T-helper 1 cell (primary cell): ENCODE measurements at regions not wholly inside any gene's neighbourhood (a gene's known extent, or its start where the extent isn't known, plus 50 kb on each side); places are given as distances from the start of the nearest gene placed in this dataset.

Source experiments
- DNase-seq, 5 donors: peaks; one replicate each; pipeline ENCODE4 v3.0.0-alpha.2; 2012 to 2020

DNA sequence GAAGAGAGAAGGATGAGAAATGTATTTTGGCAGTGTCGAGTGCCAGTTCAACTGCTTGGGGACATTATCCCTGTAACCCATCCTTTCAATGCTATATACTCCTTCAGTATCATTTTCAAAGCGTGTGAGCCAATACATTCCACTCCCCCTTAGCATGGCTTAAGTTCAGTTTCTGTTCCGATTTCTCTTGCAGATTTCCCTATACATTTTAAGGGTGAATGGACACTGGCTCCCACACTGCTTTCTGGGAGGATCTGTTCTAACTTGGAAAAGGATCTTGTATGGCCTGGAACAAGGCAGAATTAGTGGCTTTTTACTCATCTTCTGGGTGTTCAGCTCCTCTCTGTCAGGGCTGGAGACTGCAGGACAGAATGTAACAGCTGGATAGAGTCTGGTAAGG, 333.8 kb downstream of the HAPSTR1 start:
- no peak for DNase-seq

DNA sequence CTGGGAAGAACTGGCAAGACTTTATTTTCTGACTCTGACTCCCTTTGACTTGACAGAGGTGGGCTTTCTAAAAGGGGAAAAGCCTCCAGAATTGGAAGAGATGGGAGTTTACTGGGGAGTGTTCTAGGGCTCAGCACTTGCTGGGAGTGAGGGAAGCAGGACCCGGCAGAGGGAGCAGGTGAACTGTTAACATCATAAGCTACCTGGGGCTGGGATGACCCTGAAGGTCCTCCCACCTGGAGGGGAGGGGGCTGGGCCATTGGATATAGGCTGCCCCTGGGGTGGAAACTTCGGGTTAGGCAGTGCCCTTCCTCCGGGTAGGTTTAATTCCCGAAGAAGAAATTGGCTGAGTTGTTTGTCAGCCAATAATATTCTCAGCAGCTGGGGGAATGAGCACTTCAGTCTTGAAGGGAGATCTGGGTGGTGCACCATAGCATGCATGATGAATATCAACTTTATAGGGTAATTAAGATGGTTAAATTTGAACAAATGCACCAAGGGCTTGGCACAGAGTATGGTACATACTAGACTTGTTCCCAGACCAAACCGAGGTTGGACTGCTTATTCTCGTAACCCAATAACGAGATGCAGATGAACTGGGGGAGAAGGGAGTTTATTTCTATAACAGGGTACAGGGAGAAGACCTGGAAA, 337.0 kb downstream of the HAPSTR1 start:
- DNase-seq: no peak

DNA sequence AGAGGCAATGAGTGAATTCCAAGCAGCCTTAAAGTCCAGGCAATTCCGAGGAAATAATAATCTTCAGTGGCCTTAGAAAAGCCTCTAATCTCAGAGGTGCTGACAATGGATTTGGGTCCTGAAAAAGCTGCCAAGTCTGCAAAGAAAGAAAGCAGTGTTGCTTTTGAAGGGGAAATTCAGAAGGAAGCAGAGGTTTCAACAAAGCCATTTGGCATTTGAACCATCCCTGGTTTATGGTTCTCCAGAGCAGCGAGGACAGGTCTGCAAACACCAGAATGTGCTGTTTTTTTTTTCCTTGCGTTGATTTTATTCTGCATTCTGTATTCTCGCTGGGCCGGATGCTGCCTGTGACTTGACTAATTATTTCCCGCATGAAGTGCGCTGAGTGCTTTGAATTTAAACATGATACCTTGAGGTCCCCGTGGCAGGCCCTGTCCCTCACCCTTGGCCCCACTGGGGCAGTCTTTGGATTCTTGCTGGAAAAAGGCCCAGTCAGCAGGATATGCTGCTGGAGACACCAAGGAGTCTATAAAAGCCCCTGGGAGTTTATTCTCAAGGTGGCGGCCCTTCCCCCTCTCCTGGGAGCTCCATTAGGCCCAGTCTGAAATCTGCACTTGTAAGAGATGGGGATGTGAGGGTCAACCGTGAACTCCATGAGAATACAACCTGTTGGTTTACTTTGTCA, 338.3 kb downstream of the HAPSTR1 start:
- DNase-seq: no peak

DNA sequence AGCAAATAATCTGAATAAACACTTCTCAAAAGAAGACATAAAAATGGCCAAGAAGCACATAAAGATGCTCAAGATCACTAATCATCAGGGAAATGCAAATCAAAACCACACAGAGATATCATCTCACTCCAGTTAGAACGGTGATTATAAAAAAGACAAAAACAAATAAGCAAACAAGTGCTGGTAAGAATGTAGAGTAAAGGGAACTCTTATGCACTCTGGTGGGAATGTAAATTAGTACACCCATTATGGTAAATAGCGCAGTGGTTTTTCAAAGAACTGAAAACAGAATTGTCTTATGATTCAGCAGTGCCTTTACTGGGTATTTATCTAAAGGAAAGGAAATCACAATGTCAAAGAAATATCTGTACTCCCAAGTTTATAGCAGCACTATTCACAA, 343.2 kb downstream of the HAPSTR1 start:
- DNase-seq: no peak

DNA sequence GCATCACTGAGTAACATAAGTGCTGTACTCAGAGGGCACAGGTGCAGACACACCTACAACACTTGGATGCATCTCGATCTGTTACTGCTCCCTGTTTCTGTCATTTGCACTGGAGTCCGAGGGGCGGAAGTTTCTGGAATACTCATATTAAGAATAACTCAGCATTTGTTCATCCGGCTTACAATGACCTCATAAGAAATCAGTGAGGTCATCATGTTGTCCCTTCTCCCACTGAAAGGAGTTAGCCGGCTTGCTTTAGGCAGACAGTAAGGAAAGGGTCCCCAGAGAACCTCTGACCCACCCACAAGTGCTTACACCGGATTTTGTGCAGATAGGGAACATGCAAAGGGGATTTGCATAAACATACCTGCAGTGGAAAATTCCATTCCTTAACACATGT, 344.7 kb downstream of the HAPSTR1 start:
- DNase-seq: no peak

DNA sequence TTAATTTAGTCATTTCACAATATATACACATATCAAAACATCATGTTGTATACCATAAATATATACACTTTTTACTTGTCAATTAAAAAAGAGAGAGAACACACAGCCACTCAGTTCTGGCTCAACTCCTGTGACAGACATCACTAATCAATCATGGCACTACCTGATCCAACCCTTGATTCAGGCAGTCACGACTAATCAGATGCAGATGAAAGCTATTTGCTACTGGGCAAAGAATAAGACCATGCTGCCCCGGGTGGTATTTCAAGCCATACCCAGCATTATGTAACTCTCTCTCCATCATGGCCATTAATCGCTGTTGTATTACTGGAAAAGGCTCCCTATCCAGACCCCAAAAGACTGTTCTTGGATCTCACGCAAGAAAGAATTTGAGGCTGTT, 345.7 kb downstream of the HAPSTR1 start:
- no peak for DNase-seq

DNA sequence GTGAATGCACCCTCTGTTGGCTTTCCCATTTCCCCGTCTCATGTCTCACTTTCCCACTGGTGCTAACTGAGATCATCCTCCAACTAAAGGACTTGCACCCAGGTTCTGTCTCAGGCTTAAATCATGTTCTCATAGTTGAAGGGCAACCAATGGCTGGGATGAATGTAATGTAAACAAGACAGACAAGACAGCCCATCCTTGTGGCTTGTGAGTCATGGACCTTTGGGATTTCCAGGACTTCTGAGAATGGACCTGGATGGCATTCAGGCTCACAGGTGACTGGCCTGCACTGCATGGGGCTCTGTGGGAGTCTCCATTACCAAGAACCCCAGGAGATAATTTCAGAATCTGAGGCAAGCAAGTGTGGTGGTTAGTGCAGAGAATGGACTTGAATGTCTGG, 347.5 kb downstream of the HAPSTR1 start:
- no peak for DNase-seq

DNA sequence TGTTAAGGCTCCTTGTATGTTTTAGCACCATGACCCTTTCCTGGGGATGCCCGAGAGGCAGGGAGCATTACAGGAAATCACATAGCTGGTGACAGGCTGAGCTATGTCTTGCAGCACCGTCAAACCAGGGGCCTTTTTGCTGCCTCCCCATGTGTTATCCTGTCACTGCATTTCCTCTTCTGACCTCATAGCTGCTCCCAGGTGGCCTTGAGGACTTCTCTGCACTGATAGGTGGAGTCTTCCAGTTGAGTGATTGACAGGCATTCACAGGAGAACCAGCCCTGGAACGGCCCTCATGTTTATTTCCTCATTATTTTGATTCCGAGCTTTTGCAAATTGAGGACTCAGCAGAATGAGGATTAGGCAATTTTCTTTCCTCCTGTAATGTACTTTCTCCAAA, 349.6 kb downstream of the HAPSTR1 start:
- no peak for DNase-seq

DNA sequence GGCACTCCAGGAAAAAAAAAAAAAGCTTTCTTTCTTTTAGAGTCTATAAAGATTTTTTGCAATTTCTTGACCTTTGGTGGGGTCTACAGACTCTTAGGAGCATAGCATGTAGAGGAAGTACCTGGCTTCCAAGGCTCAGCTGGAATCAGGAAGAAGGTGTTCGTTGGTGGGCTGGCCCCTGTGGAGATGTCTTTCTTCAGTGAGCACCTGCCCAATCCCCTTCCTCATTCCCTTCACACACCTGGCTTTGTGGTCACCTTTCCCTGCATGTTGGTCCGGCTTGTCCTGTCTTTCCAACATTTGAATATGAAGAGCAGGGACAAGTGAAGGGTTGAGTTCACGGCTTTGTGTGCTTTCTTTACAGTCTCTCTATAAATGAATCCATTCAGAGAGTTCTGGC, 352.4 kb downstream of the HAPSTR1 start:
- no peak for DNase-seq

DNA sequence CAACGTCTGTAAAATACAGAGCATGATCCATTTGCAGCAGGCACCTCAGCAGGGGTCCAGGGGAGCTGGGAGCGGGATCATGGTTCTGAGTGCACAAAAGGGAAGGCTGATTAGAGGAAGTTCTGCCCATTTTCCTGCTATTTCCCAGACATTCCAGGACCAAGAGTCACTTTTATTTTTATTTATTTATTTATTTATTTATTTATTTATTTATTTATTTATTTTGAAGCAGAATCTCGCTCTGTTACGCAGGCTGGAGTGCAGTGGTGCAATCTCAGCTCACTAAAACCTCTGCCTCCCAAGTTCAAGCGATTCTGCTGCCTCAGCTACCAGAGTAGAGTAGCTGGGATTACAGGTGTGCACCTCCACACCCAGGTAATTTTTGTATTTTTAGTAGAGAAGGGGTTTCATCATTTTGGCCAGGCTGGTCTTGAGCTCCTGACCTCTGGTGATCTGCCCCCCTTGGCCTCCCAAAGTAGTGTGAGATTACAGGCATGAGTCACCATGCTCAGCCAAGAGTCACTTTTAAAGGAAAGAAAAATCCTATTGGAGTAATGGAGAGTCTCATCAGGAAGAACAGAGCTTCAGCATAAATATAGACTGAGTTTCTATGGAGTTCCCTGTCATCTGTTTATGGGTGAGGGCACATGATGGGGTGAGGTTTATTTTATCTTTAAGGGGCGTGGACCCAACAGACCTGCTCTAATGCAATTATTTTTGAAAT, 355.2 kb downstream of the HAPSTR1 start:
- no peak for DNase-seq

DNA sequence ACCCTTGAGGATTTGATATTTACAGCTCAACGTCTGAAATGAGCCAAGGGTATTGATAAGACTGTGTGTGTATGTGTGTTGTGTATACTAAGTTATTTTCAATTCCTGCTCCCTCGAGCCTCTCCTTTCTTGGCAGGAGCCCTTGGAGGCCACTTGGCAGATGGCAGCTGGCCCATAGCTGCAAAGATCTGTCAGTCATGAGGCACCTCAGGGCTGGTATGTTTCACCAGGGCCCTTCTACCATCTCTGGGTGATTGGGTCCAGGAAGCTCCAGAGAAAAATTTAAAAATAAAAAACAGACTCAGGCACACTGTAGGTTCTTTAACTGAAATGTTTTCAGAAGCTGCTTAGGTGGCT, 355.7 kb downstream of the HAPSTR1 start:
- no peak for DNase-seq

DNA sequence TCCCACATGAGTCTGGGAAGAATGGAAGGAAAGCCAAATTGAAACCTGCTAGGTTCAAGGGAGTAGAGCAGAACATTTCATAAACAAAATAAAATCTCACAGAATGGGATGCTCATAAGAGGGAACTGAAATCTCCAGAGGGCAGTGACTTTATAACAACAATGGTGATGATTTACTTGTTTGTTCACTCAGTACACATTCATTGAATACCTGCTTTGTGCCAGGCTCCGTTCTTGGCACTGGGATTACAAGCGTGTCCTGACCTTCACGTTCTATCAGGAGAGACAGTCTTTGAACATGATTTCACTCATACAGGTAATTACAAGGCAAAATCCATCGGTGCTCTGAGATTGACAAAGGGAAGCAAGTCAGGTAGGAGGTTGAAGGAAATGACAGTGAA, 356.3 kb downstream of the HAPSTR1 start:
- no peak for DNase-seq

DNA sequence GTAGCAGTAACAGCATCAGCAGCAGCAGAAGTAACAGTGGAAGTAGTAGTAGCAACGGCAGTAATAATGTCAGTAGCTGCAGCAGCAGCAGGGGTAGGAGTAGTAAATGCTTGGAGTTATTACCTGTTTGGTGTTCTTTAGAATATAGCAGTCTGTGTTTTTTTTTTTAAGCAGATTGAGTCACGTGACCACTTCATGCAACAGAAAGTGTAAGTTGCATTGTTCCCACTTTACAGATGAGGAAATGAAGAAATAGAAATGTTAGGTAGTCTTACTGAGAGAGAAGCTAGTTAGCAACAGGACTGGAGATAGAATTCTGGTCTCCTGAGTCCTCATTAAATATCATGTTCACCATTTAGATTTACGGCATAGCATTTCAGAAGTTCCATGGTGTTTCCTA, 358.2 kb downstream of the HAPSTR1 start:
- no peak for DNase-seq

DNA sequence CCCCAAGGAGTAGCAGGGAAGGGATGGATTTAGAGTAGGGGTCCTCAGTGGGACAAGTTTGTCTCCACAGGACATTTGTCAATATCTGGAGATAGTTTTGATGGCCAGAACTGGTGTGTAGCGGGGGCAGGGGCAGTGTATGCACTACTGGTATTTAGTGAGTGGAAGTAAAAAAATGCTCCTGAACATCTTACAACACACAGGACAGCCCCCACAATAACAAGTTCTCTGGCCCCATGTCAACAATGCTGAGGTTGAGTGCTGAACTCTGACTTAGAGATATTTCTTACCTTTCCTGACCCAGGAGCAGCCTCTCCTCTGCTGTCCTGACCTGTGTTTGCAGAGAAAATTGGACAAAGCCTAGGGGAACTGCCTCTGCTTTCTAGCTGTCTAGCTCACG, 365.8 kb downstream of the HAPSTR1 start:
- no peak for DNase-seq

DNA sequence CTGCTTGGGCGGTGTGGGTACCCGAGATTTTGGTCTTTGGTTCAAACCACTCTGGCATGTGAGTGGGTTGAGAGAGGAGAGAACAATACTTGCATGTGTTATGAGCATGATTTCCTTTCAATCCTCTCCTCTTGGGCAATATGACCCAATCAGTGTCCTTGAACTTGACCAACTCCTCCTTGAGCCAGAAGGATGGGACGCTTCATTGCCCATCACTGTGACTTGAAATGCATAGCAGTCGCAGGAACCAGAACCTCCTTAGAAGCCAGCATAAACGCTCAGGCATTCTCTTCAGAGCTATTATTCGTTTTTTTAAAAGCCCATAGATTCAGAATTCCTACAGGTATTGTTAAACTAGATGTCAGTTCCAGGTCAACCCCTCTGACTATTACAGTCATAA, 367.4 kb downstream of the HAPSTR1 start:
- DNase-seq: no peak

DNA sequence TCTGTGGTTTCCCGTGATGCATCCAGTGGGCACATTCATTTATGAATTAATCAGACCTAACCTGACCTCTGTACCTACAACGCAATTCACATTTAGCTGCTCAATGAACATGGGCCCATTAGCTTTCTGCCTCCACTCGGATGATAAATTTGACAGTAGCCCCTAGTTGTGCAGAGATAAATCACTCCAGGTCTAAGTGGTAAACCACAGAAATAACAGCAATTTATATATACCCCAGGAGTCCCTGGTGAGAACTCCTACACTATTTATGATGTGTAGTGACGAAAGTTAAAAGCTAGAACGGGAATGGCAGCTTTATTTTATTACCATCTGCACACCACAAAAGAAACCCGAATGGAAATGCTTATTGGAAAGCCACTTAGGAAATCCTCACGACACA, 371.5 kb downstream of the HAPSTR1 start:
- no peak for DNase-seq

DNA sequence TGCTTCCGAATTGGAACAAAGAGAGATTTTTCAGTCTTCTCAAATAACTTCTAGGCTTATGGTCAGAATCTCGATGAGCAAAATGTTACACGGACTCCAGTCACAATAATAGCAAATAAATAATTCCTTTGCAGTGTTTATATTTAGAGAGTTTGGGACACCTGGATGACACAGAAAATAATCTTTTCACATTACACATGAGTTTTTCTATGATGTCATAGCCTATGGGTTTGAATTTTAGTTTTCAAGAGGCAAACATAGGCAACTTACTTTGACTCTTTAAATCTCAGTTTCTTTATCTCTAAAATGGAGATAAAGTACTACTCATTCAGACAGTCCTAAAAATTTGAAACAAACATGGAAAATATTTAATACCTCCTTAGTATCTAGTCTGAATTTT, 372.0 kb downstream of the HAPSTR1 start:
- DNase-seq: no peak

DNA sequence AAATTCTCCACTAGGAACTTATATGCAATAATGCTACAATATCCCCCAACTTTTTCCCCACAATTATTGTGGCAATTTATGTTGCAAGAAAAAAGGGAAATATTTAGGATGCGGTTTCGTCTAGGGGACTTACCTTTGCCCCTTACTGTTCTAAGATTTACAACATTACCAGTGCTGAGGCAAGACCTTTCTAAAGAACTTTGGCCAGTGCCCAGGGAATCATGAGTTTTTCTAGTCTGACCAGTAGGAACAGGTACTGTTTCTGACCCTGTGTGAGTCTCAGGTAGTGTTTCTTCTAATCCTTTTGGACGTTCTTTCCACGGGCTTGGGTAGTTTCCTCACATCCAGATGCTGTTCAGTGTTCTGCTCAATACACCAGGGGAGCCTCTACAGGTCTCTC, 373.7 kb downstream of the HAPSTR1 start:
- no peak for DNase-seq

DNA sequence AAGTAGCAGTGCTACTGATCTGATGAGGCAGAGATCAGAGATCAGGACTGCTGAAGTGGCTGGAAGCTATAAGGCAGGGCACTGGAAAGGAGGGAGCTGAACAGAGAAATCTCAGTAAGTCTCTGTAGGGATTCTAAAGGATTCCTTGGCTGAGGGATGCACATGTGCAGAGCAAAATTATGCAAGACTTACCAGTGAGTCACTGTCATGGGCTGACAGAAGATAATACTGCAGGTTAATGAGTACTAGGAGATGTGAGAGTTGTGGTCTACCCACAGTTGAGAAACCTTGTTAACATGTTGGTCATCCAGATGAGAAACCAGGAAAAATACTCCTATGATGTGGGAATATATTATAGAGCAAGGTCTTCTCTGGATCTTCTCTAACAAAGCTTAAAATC, 378.1 kb downstream of the HAPSTR1 start:
- no peak for DNase-seq

DNA sequence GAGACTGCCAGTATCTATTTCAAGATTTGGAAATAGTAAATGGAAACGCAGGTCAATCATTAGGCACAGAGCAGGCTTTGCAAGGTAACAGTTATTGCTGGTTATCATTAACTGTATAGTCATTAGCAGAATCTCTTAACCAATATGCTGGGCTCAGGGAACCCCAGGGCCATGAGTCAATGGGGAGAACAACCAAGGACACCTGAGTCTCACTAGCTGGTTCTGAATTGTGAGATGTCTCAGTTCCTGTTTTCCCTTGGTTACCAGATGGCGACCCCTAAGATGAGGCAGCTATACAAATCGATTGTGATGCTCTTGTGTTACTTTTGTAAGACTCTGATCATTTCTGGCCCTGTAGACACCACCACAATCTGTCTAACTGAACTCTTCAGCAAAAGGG, 385.3 kb downstream of the HAPSTR1 start:
- no peak for DNase-seq

DNA sequence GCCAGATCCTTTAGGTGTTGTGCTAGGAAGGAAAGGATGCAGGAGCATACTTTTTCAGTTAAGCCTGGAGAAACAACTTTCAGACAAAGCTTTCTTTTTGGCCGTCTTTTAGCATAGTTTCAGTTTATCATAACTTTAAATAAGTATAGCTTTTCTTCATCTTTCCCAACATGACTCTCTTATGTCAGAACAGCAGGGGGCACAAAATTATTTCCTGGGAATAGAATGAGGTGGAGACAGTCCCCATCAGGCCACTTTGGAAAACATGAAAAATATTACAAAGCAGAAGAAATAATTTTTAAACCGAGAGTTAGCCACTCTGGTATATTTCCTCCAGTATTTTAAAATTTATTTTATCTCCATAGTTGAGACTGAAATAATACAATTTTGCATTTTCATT, 387.6 kb downstream of the HAPSTR1 start:
- no peak for DNase-seq

DNA sequence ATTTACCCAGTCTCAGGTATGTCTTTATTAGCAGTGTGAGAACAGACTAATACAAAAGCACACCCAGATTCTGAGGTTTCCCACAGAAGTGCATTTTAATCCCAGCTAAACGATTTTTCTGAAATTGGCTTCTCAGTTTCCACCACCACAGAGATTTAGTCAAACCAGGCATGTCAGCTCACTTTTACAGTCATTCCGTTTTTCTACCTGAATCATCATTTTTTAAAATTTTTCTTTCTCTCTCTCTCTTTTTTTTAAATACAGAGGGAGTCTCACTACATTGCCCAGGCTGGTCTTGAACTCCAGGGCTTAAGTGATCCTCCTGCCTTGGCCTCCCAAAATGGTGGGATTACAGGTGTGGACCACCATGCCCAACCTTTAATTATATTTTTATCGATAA, 389.1 kb downstream of the HAPSTR1 start:
- no peak for DNase-seq

DNA sequence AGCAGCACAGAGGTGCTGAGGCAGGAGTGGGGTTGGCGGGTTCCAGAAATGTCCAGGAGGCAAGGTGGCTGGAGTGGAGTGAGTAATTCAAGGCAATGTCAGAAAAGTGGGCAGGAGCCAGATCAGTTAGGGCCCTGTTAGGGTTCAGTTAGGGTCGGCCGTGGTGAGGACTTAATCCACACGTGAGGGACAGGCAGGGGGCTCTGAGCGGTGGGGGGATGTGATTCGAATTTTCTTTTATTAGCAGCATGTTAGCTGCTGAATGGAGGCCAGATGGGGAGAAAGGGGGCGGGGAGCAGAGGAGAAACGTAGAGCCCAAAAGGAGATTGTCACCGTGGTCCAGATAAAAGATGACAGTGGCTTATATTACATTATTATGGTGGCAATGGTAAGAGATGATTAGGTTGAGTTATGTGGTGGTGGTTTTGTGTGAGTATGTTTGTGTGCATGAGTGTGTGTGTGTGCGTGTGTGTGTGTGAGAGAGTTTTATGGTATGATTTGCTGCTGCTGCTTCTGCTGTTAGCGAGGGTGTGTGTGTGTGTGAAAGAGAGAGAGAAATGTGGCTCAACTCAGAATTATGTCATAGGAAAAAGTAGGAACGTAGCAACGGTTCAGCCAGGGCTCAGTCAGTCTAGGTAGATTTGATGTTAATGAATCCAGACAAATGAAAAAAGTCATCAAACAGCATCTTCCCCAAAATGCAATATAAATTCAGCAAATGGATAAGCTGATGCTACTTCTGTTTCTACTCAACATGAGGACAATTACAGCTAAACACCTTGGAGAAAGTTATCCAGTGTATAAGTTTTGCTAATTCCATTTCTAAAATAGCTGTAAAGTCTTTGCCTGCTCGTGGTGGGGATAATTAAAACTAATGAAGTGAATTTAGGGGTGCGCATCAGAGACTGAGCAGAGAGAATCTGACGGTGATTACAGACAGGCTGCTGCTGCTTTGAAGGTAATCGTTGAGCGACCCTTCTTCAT, 390.6 kb downstream of the HAPSTR1 start:
- DNase-seq: no peak
